Nucleus accumbens (tissue), 56 donors: ENCODE measurements at regions not wholly inside any gene's neighbourhood (a gene's known extent, or its start where the extent isn't known, plus 50 kb on each side); places are given as distances from the start of the nearest gene placed in this dataset.

Experiments
- DNase-seq, 56 donors: peaks; one replicate each; lab custom pipeline; 2025; lab: John Stamatoyannopoulos, UW

GRCh38 chr2:57888463-57888862 is 158.1 kb upstream of the VRK2 start:
- DNase-seq: no peak

- DNase-seq: no peak
Measured at GRCh38 chr2:57890464-57890863, 156.1 kb upstream of the VRK2 start.

GRCh38 chr2:57891086-57891712 is 155.4 kb upstream of the VRK2 start:
- no peak for DNase-seq

- no peak for DNase-seq
Measured at GRCh38 chr2:57892920-57893319, 153.7 kb upstream of the VRK2 start.

- DNase-seq: no peak
Measured at GRCh38 chr2:57893347-57893746, 153.3 kb upstream of the VRK2 start.

- no peak for DNase-seq
Measured at GRCh38 chr2:57893786-57894185, 152.8 kb upstream of the VRK2 start.

GRCh38 chr2:57894381-57894780 is 152.2 kb upstream of the VRK2 start:
- DNase-seq: no peak

- DNase-seq: no peak
Measured at GRCh38 chr2:57897920-57898319, 148.7 kb upstream of the VRK2 start.

GRCh38 chr2:57899898-57900297 is 146.7 kb upstream of the VRK2 start:
- DNase-seq: no peak

- DNase-seq: no peak
Measured at GRCh38 chr2:57902578-57902977, 144.0 kb upstream of the VRK2 start.

- peak in 2 of 56 donors; percentile 24 to 28 for DNase-seq
Measured at GRCh38 chr2:57906152-57906732, 140.4 kb upstream of the VRK2 start.

- peak in 4 of 56 donors; percentile 5 to 51 (median 35) for DNase-seq
Measured at GRCh38 chr2:57907411-57907810, 139.2 kb upstream of the VRK2 start.

GRCh38 chr2:57908736-57909161 is 137.9 kb upstream of the VRK2 start:
- DNase-seq: no peak

- no peak for DNase-seq
Measured at GRCh38 chr2:57918126-57918525, 128.5 kb upstream of the VRK2 start.

GRCh38 chr2:57920342-57920939 is 126.2 kb upstream of the VRK2 start:
- no peak for DNase-seq

GRCh38 chr2:57934659-57935058 is 111.9 kb upstream of the VRK2 start:
- no peak for DNase-seq

- no peak for DNase-seq
Measured at GRCh38 chr2:57936216-57936615, 110.4 kb upstream of the VRK2 start.

- DNase-seq: no peak
Measured at GRCh38 chr2:57937456-57937855, 109.2 kb upstream of the VRK2 start.

GRCh38 chr2:57941816-57942215 is 104.8 kb upstream of the VRK2 start:
- no peak for DNase-seq

GRCh38 chr2:57943315-57943714 is 103.3 kb upstream of the VRK2 start:
- no peak for DNase-seq

- DNase-seq: no peak
Measured at GRCh38 chr2:57947398-57947797, 99.2 kb upstream of the VRK2 start.

- no peak for DNase-seq
Measured at GRCh38 chr2:57954020-57954419, 92.6 kb upstream of the VRK2 start.
